Hematopoietic multipotent progenitor cell treated with erythropoietin and hydrocortisone succinate and interleukin-3 and kit ligand, for 8 days (in vitro differentiated cells): ENCODE measurements at regions not wholly inside any gene's neighbourhood (a gene's known extent, or its start where the extent isn't known, plus 50 kb on each side); places are given as distances from the start of the nearest gene placed in this dataset.
A peak's percentile ranks its signal among the peaks of the same experiment; 100 is the strongest.

Experiments
- DNase-seq: peaks from one replicate; pipeline ENCODE4 v3.0.0-alpha.2; 2015

DNA sequence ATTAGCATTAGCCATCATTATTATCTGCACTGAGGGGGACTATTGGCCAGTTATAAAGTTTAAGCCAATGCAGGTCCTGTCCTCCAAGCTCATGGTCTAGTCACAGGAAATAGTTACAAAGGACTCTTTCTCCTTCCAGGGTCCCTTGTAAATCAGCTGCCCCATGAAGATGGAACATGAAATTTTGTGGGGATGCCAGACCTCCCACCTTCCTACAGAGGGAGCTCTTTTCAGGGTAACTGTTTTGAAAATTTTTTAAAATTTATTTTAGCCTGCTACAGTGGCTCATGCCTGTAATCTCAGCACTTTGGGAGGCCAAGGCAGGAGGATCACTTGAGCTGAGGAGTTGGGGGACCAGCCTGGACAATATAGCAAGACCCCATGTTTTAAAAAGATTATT is 124.4 kb upstream of the SLC34A2 start:
- DNase-seq, result peak; percentile 3

DNA sequence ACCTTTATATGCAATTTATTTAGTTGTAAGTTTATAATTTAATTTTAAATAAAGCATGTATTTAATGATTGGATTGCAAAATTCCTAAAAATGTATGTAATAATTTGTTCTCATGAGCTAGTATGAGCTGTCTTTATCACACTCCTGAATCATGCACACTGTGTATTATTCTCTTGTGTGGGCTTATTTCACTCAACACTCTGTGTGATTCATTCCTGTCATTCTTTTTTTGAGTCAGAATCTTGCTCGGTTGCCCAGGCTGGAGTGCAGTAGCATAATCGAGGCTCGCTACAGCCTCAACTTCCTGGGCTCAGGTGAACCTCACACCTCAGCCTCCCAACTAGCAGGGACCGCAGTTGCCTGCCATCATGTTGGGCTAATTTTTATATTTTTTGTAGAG is 123.1 kb upstream of the SLC34A2 start:
- DNase-seq, result no peak

GRCh38 chr4:25533256-25533655 is 122.4 kb upstream of the SLC34A2 start:
- DNase-seq, result no peak

DNA sequence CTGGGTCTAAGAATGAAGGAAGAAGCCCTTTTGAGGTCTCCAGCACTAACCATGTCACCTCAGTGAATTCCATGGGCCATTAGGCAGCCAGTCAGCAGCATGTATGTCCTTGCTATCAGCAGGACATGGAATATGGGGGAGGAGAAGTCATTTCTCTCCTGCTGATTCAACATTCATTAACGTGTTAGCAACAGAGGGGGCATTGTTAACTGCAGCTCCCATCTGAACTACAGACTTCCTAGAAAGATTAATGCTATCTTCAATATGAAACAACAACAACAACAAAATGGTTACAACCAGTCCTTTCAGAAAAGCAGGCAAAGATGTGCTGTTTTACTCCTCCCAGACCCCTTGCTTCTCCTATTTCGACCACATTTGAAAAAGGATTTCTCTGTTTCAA is 120.4 kb upstream of the SLC34A2 start:
- no peak for DNase-seq

DNA sequence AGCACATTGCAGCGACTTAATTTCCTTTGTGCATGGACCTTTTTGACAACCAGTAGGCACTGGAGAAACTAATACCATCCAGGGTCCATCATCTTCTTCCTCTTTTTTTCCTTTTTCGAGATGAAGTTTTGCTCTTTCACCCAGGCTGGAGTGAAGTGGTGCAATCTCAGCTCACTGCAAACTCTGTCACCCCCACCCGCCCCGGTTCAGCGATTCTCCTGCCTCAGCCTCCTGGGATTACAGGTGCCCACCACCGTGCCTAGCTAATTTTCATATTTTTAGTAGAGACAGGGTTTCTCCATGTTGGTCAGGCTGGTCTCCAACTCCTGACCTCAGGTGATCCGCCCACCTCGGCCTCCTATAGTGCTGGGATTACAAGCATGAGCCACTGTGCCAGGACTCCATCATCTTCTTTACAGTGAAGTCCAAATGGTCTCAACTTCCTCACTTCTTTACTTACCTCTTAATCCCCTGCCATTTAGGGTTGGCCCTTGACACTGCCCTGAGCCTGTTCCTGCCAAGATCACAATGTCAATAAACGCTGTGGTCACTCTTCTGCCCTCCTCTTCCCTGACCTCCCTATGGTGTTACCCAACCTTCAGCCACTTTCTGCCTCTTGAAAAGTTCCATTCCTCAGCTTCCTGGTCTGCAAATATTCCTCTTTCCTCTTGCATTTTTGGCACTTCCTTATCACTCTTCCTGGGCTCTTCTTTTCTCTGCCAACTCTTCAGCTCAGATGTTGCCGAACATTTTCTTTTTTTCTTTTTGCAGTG is 119.8 kb upstream of the SLC34A2 start:
- no peak for DNase-seq

DNA sequence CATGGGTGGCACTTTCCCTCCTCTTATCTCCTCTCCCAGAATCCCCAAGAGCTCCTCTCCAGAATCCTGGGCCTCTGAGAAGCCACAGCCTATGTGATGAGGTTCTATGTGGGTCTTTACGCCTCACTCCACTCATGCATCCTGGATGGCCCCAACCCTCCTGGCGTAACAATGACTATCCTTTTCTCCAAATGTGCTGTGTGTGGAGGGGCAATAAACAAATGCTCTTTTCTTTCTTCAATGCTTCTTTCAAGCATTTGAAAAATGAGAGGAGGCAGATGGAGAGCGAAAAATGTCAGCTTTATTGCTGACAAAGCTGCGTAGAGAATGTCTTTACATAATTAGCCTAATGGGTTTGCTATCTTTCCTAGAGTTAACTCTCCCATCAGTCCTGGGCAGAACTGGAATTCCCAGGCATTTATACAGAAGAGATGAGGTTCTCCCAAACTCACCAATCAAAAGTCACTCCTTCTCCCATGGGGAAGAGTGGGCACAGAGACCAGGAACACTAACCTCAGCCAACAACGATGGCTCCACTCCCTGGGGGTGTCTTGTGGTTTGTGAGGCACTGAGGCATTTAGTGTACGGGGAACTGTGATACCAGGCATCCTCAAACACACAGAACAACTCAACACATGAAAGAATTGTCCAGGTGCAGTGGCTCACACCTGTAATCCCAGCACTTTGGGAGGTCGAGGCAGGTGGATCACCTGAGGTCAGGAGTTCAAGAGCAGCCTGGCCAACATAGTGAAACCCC is 118.9 kb upstream of the SLC34A2 start:
- DNase-seq, result no peak

GRCh38 chr4:25538430-25538829 is 117.2 kb upstream of the SLC34A2 start:
- DNase-seq, result no peak

DNA sequence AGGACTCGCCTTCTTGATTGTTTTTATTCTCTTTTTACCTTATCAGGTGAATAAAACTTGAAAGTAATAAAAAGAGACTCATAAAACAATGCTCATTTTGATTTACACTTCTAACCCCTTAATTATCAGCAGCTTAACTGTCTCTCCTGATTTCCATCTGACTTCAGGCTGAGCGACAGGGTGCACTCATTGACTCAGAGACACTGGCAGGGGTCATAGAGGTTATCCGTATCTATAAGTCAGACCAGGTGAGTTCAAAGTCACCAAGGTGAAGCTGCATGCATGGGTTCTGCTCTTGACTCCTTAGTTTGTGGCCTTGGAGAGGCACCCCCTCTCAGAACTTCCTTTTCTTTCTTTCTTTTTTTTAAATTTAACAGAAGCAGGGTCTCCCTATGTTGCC is 116.4 kb upstream of the SLC34A2 start:
- no peak for DNase-seq

- DNase-seq, result no peak
These were observed 114.9 kb upstream of the SLC34A2 start for GRCh38 chr4:25540734-25541133.

- DNase-seq, result no peak
These were observed 108.3 kb upstream of the SLC34A2 start for GRCh38 chr4:25547343-25547742.

DNA sequence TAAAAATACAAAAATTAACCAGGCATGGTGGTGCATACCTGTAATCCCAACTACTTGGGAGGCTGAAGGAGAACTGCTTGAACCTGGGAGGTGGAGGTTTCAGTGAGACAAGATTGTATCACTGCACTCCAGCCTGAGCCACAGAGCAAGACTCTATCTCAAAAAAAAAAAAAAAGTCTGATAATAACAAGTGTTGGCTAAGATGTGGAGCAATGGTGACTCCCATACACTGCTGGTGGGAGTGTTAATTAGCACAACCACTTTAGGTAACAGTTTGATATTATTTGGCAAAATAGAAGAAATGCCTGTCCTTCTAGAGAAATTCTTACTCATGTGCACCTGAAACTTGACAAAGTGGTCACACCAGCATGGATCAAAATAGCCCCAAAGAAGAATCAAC is 106.2 kb upstream of the SLC34A2 start:
- no peak for DNase-seq

DNA sequence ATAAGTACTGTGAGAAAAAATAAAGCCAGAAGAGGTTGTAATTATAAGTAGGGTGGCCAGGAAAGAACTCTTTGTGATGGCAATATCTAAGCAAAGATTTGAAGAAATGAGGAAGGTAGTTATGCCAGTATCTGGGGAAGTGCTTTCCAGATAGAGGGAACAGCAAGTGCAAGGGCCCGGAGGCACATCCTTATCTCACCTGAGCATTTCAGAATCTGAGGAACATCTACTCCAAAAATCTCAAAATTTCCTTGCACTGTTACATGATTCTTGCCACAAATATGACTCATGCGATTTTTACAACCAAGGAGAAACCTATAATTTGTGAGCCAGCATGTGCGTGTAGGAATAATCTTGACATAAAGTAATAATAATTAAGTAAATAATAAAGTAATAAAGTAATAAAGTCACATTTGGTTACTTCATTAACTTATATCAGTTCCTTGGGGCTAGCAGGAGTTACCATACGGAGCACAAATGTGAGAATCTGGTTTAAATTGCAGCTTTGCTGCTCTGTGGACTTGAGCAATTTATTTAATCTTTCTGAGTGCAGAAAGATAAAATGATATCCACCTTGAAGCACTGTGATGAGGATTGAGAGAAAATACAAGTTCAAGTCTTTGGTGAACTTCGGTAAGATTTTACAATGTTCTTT is 105.1 kb upstream of the SLC34A2 start:
- DNase-seq, result no peak

- DNase-seq, result no peak
These were observed 104.0 kb upstream of the SLC34A2 start for GRCh38 chr4:25551605-25552004.

DNA sequence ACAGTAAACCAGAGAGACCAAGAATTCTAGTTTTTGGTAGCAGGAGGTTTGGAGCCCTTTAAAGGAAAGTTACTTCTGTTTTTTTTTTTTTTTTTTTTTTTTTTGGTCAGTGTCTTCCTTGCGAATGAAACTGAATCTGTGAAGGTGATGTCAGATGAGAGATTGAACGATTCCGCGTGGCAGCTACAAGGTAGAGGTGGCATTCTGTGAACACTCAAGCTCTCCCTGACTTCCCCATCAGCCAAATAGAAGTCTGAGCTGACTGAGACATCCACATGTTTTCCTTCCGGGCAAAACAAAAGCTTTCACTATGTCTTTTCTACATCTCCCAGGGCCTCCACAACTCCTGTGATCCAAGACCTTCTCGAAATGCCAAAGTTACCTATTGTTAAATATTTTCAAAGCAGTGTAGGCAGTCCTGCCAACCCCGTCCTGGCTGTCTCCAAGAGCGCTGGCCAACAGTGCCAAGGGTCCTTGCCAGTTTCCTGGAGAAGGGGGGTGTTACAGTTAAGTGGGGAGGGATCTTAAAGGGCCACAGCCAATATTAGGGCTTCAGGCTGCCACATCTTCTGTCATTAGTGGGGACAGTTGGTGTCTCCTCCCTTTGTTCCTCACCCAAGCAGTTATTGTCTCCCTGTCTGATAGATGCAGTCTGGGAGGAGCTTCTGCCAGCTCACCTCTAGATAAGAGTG is 102.9 kb upstream of the SLC34A2 start:
- DNase-seq, result no peak

GRCh38 chr4:25559508-25559907 is 96.1 kb upstream of the SLC34A2 start:
- no peak for DNase-seq

GRCh38 chr4:25560605-25561004 is 95.0 kb upstream of the SLC34A2 start:
- DNase-seq, result no peak

- no peak for DNase-seq
These were observed 92.5 kb upstream of the SLC34A2 start for GRCh38 chr4:25563071-25563564.

DNA sequence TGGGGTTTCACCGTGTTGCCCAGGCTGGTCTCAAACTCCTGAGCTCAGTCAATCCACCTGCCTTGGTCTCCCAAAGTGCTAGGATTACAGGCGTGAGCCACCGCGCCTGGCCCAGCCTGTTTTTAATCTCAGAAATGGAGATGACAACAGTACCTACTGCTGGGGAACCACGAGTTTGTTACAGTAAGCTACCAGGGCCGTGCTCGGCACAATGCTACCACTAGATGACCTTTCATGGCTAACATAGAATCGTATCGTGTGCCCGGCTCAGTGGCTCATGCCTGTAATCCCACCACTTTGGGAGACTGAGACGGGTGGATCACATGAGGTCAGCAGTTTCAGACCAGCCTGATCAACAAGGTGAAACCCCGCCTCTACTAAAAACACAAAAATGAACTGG is 90.8 kb upstream of the SLC34A2 start:
- DNase-seq, result no peak

- no peak for DNase-seq
These were observed 88.4 kb upstream of the SLC34A2 start for GRCh38 chr4:25567253-25567652.

GRCh38 chr4:25569716-25570115 is 85.9 kb upstream of the SLC34A2 start:
- DNase-seq, result no peak

GRCh38 chr4:25575611-25576010 is 80.0 kb upstream of the SLC34A2 start:
- no peak for DNase-seq

GRCh38 chr4:25578432-25578831 is 77.2 kb upstream of the SLC34A2 start:
- no peak for DNase-seq
